Keratinocyte (primary cell): ENCODE measurements at regions not wholly inside any gene's neighbourhood (a gene's known extent, or its start where the extent isn't known, plus 50 kb on each side); places are given as distances from the start of the nearest gene placed in this dataset.

ENCODE experiments used
- DNase-seq: peaks from one replicate; pipeline ENCODE4 v3.0.0-alpha.2; 2011; ENCODE audit warnings: low read depth, missing footprints, low spot score
- FAIRE-seq: peaks from 2 replicates; lab custom pipeline; 2011; peaks lifted over from hg19 to GRCh38; lab: Jason Lieb, UNC
- H2AFZ ChIP-seq: 2 replicates; pipeline ENCODE4 v1.6.0; 2012; ENCODE audit warnings: low read length, control low read depth, inconsistent platforms; ENCODE audit not compliant: control insufficient read depth
- H3K27ac ChIP-seq: 2 replicates; pipeline ENCODE4 v1.5.1; 2011; ENCODE audit warnings: low read length; ENCODE audit not compliant: control insufficient read depth, insufficient read depth
- H3K27me3 ChIP-seq: 3 replicates; pipeline ENCODE4 v1.6.0; 2011; ENCODE audit warnings: low read length; ENCODE audit not compliant: control insufficient read depth, insufficient read depth; ENCODE audit errors: extremely low read depth
- H3K36me3 ChIP-seq, 2 experiments: 2 replicates in 1 of 2; 3 replicates in 1 of 2; pipeline ENCODE4 v1.5.1; 2011; ENCODE audit warnings: low read length in 2 of 2, mild to moderate bottlenecking in 1 of 2; ENCODE audit not compliant: control insufficient read depth in 2 of 2, insufficient read depth in 2 of 2; ENCODE audit errors: extremely low read depth in 1 of 2
- H3K4me1 ChIP-seq: 3 replicates; pipeline ENCODE4 v1.5.1; 2011; ENCODE audit warnings: low read length; ENCODE audit not compliant: control insufficient read depth, insufficient read depth; ENCODE audit errors: extremely low read depth
- H3K4me2 ChIP-seq: 3 replicates; pipeline ENCODE4 v1.6.0; 2011; ENCODE audit warnings: low read depth, low read length; ENCODE audit not compliant: control insufficient read depth, insufficient read depth; ENCODE audit errors: extremely low read depth
- H3K4me3 ChIP-seq, 3 experiments: fragments of 200-600 bp in 1 of 3; sonication (generic) in 1 of 3; 2 replicates in 2 of 3; 3 replicates in 1 of 3; pipeline ENCODE4 v1.5.1; 2011 to 2016; ENCODE audit warnings: low read length in 3 of 3, mild to moderate bottlenecking in 3 of 3, control low read depth in 2 of 3, inconsistent platforms in 1 of 3, low read depth in 1 of 3, mixed read lengths in 1 of 3, mixed run types in 1 of 3, moderate library complexity in 1 of 3; ENCODE audit not compliant: control insufficient read depth in 2 of 3, insufficient read depth in 2 of 3; ENCODE audit errors: extremely low read depth in 1 of 3
- H3K79me2 ChIP-seq: 2 replicates; pipeline ENCODE4 v1.6.0; 2012; ENCODE audit warnings: low read length; ENCODE audit not compliant: control insufficient read depth, insufficient read depth
- H3K9ac ChIP-seq: 3 replicates; pipeline ENCODE4 v1.6.0; 2011; ENCODE audit warnings: low read length; ENCODE audit not compliant: control insufficient read depth, insufficient read depth; ENCODE audit errors: extremely low read depth
- H3K9me1 ChIP-seq: 3 replicates; pipeline ENCODE4 v1.6.0; 2011; ENCODE audit warnings: low read length; ENCODE audit not compliant: control insufficient read depth, insufficient read depth; ENCODE audit errors: extremely low read depth
- H3K9me3 ChIP-seq: 2 replicates; pipeline ENCODE4 v1.5.1; 2012; ENCODE audit warnings: low read depth, low read length; ENCODE audit not compliant: control insufficient read depth
- H4K20me1 ChIP-seq: 3 replicates; pipeline ENCODE4 v1.6.0; 2011; ENCODE audit warnings: low read length; ENCODE audit not compliant: control insufficient read depth, insufficient read depth; ENCODE audit errors: extremely low read depth
- EZH2 ChIP-seq: IDR thresholded peaks from one replicate; pipeline ENCODE4 v1.6.1; 2012; ENCODE audit warnings: inconsistent platforms, mild to moderate bottlenecking, low read length, moderate library complexity
- dilution Hi-C: fragments of 300-500 bp; cut with MboI; formaldehyde crosslinking; loops from one replicate; pipeline ENCODE4 v1.7.0; 2020; ENCODE audit warnings: low sequenced_read_pairs; ENCODE audit not compliant: extremely low pct_ligation_motif_present
- TF ChIP-seq, protein P1 (sequence below), 3 experiments: IDR thresholded peaks in 1 of 3; conservative IDR thresholded peaks in 1 of 3; optimal IDR thresholded peaks in 1 of 3; 2 replicates in 2 of 3; 3 replicates in 1 of 3; pipeline versions ENCODE3 to v1.5.1; 2011; ENCODE audit warnings: low read length in 3 of 3, mild to moderate bottlenecking in 3 of 3, moderate library complexity in 2 of 3, control low read depth in 1 of 3, inconsistent platforms in 1 of 3; ENCODE audit not compliant: insufficient read depth in 2 of 3; ENCODE audit errors: extremely low read depth in 1 of 3

DNA sequence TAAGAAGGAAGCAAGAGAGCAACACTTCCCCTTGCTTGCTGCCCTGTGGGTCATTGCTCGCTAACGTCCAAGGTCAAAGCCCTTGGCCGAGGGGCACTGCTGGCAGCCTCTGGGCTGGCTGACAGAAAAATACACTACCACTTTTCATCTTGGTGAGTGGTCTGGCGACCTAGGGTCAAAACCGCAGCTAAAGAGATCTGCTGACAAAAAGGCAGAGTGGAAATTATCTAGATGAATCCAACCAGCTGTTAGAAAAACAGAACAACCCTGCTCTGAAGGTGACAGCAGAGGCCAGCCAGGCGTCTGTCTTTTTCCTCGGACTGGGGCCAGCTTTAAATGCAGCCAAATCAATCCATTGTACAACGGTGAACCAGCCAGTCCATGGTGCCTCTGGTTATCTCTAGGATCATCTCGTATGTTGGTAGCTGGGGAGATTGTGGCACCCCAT lies 92.6 kb downstream of the CD8B2 start:
- Histone ChIP-seq H3K4me2 (no peak overlapping the region), H3K79me2 (no peaks in the 10 kb centered on the region), H3K9me3 (no peaks in the 10 kb centered on the region), H3K27ac (no peak overlapping the region), H4K20me1 (no peaks in the 10 kb centered on the region), H3K9me1 (no peaks in the 10 kb centered on the region), H3K4me3 (no peak overlapping the region), H3K9ac (no peak overlapping the region), H2AFZ (no peak overlapping the region), H3K36me3 (no peaks in the 10 kb centered on the region), H3K27me3 (peaks cover 19% of the 10 kb centered on the region), H3K4me1 (no peaks in the 10 kb centered on the region)
- TF ChIP-seq, protein P1, sequence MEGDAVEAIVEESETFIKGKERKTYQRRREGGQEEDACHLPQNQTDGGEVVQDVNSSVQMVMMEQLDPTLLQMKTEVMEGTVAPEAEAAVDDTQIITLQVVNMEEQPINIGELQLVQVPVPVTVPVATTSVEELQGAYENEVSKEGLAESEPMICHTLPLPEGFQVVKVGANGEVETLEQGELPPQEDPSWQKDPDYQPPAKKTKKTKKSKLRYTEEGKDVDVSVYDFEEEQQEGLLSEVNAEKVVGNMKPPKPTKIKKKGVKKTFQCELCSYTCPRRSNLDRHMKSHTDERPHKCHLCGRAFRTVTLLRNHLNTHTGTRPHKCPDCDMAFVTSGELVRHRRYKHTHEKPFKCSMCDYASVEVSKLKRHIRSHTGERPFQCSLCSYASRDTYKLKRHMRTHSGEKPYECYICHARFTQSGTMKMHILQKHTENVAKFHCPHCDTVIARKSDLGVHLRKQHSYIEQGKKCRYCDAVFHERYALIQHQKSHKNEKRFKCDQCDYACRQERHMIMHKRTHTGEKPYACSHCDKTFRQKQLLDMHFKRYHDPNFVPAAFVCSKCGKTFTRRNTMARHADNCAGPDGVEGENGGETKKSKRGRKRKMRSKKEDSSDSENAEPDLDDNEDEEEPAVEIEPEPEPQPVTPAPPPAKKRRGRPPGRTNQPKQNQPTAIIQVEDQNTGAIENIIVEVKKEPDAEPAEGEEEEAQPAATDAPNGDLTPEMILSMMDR (optimal IDR thresholded peaks at IDR 0.05 in 1 of 3, IDR thresholded peaks at IDR 0.05 in 1 of 3, conservative IDR thresholded peaks at IDR 0.05 in 1 of 3; ENCODE audit: extremely low read depth in 1 of 3, insufficient read depth in 2 of 3, low read length in 3 of 3): no peak
- TF ChIP-seq EZH2: no peak
- FAIRE-seq: no peak
- dilution Hi-C loops: no loop called here
- no peak for DNase-seq

DNA sequence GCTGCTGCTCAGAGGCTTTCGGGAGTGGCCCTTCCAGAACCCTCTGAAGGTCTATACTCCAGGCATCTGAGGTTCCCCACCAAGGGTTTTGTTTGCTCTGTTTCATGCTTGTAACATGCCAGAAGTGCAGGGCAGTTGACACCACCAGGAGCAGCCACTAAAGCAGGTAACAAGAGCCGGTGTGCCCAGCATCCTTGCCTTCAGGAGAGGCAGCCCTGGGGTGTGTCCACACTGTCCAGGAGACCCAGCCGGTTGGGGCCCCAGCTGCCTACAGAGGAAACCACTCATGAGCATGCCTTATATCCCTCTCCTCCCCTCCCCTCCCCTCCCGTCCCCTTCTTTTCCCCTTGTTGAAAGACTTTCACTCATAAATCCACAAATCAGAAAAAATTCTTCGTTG lies 93.1 kb downstream of the CD8B2 start:
- Histone ChIP-seq H3K79me2 (no peaks in the 10 kb centered on the region), H3K36me3 (no peaks in the 10 kb centered on the region), H2AFZ (no peak overlapping the region), H3K4me1 (no peaks in the 10 kb centered on the region), H4K20me1 (no peaks in the 10 kb centered on the region), H3K27ac (no peak overlapping the region), H3K4me2 (no peak overlapping the region), H3K9me3 (no peaks in the 10 kb centered on the region), H3K4me3 (no peak overlapping the region), H3K9ac (no peak overlapping the region), H3K9me1 (no peaks in the 10 kb centered on the region), H3K27me3 (peaks cover 19% of the 10 kb centered on the region)
- DNase-seq (no peak), FAIRE-seq (no peak)
- dilution Hi-C loops: no loop called here
- TF ChIP-seq, protein P1 (optimal IDR thresholded peaks at IDR 0.05 in 1 of 3, IDR thresholded peaks at IDR 0.05 in 1 of 3, conservative IDR thresholded peaks at IDR 0.05 in 1 of 3; ENCODE audit: extremely low read depth in 1 of 3, insufficient read depth in 2 of 3, low read length in 3 of 3): no peak
- no peak for TF ChIP-seq EZH2
